Gastroesophageal sphincter (tissue), 4 donors: ENCODE measurements at regions not wholly inside any gene's neighbourhood (a gene's known extent, or its start where the extent isn't known, plus 50 kb on each side); places are given as distances from the start of the nearest gene placed in this dataset.

ENCODE experiments used
- ATAC-seq: fragments of 150-250 bp; one replicate; pipeline ENCODE4 v1.9.1; 2016; ENCODE audit warnings: mild to moderate bottlenecking, moderate library complexity
- H3K27ac ChIP-seq, 4 donors: fragments of 200-600 bp; sonication (generic) in 3 of 4; 1 replicate in 3 of 4; 2 replicates in 1 of 4; pipeline ENCODE4 v1.5.1; 2016 to 2019
- H3K27me3 ChIP-seq: fragments of 200-600 bp; sonication (generic); one replicate; pipeline ENCODE4 v1.5.1; 2019
- H3K36me3 ChIP-seq, 2 donors: fragments of 200-600 bp; sonication (generic); one replicate each; pipeline ENCODE4 v1.5.1; 2019; ENCODE audit warnings: control low read depth in 1 of 2
- H3K4me1 ChIP-seq, 3 donors: fragments of 200-600 bp; sonication (generic); 1 replicate in 2 of 3; 2 replicates in 1 of 3; pipeline ENCODE4 v1.5.1; 2016 to 2019; ENCODE audit warnings: control low read depth in 2 of 3
- H3K4me3 ChIP-seq, 2 donors: fragments of 200-600 bp; sonication (generic); one replicate each; pipeline ENCODE4 v1.5.1; 2019; ENCODE audit warnings: mild to moderate bottlenecking in 1 of 2, moderate library complexity in 1 of 2
- H3K9me3 ChIP-seq, 3 donors: fragments of 200-600 bp; sonication (generic); one replicate each; pipeline ENCODE4 v1.5.1; 2017 to 2019; ENCODE audit warnings: control low read depth in 2 of 3
- EP300 ChIP-seq: sonication (generic); formaldehyde crosslinking; IDR thresholded peaks from one replicate; pipeline ENCODE4 v1.6.1; 2017; ENCODE audit warnings: antibody characterized with exemption, mild to moderate bottlenecking
- POLR2A ChIP-seq, 2 donors: fragments of 450-650 bp; IDR thresholded peaks; one replicate each; pipeline ENCODE4 v1.6.1; 2017; ENCODE audit warnings: antibody characterized with exemption in 2 of 2, mild to moderate bottlenecking in 2 of 2, moderate library complexity in 1 of 2
- POLR2AphosphoS5 ChIP-seq: sonication (generic); formaldehyde crosslinking; IDR thresholded peaks from one replicate; pipeline ENCODE4 v1.6.1; 2017; ENCODE audit warnings: antibody characterized with exemption
- WGBS, 2 donors: methylation state at CpG; one replicate each; pipeline ENCODE4 v1.1.5; 2018; ENCODE audit warnings: low coverage in 1 of 2; 5-methylcytosine and 5-hydroxymethylcytosine counted together
- TF ChIP-seq, protein P1 (sequence below), 4 experiments: fragments of 200-600 bp in 2 of 4; fragments of 450-650 bp in 2 of 4; sonication (generic) in 1 of 4; IDR thresholded peaks; one replicate each; pipeline ENCODE4 v1.5.1; 2017 to 2019; ENCODE audit warnings: antibody characterized with exemption in 4 of 4, mild to moderate bottlenecking in 2 of 4, moderate library complexity in 2 of 4

DNA sequence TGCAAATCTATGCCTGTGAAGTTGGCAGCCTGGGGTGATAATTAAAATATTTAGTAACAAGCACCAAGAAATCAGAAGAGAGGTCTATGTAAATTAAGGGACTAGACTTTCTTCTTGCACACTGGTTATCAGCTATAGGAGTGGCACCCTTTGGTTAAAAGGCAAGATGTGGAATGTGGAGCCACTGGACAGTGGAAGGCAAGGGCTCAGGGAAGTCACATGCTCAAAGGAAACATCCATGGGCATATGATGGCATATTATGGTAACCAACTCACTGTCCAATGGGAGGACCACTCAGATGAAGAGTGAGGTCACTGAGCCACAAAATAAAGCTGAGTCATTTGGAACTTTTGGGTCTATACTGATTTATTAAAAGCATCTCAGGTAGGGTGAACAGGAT, 165.6 kb upstream of the PRICKLE2 start:
- no peaks in the 10 kb centered on the region for H3K4me1 ChIP-seq
- no peak overlapping the region for H3K4me3 ChIP-seq
- ATAC-seq = no peak
- no peaks in the 10 kb centered on the region for H3K9me3 ChIP-seq
- no peak overlapping the region for H3K27ac ChIP-seq
- no peaks in the 10 kb centered on the region for H3K27me3 ChIP-seq
- TF ChIP-seq EP300 = no peak
- H3K36me3 ChIP-seq = no peaks in the 10 kb centered on the region

DNA sequence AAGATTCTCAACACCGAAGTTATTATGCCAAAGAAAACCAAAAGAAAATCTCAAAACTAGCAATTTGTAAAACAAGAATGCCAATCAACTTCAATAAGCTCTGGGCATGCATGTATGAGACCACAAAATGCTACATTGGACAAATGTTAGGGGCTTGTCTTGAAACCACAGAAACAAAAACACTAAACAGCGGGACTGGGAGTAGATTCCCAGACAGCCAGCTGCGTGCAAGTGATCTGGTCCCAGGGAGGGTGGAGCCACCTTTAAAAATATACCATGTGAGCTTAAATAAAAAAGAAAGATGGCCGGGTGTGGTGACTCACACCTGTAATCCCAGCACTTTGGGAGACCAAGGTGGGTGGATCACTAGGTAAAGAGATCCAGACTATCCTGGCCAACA, 163.6 kb upstream of the PRICKLE2 start:
- Histone ChIP-seq H3K27me3 (no peaks in the 10 kb centered on the region), H3K4me1 (no peaks in the 10 kb centered on the region), H3K27ac (no peak overlapping the region), H3K4me3 (no peak overlapping the region), H3K36me3 (no peaks in the 10 kb centered on the region), H3K9me3 (no peaks in the 10 kb centered on the region)
- no peak for ATAC-seq
- TF ChIP-seq, protein P1, sequence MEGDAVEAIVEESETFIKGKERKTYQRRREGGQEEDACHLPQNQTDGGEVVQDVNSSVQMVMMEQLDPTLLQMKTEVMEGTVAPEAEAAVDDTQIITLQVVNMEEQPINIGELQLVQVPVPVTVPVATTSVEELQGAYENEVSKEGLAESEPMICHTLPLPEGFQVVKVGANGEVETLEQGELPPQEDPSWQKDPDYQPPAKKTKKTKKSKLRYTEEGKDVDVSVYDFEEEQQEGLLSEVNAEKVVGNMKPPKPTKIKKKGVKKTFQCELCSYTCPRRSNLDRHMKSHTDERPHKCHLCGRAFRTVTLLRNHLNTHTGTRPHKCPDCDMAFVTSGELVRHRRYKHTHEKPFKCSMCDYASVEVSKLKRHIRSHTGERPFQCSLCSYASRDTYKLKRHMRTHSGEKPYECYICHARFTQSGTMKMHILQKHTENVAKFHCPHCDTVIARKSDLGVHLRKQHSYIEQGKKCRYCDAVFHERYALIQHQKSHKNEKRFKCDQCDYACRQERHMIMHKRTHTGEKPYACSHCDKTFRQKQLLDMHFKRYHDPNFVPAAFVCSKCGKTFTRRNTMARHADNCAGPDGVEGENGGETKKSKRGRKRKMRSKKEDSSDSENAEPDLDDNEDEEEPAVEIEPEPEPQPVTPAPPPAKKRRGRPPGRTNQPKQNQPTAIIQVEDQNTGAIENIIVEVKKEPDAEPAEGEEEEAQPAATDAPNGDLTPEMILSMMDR (IDR thresholded peaks at IDR 0.05) = no peak
- TF ChIP-seq POLR2A (IDR thresholded peaks at IDR 0.05) (no peak), POLR2AphosphoS5 (no peak), EP300 (no peak)
- WGBS, 2 donors = 80 to 84% methylated on average over 3 to 4 of the region's 4 CpGs

DNA sequence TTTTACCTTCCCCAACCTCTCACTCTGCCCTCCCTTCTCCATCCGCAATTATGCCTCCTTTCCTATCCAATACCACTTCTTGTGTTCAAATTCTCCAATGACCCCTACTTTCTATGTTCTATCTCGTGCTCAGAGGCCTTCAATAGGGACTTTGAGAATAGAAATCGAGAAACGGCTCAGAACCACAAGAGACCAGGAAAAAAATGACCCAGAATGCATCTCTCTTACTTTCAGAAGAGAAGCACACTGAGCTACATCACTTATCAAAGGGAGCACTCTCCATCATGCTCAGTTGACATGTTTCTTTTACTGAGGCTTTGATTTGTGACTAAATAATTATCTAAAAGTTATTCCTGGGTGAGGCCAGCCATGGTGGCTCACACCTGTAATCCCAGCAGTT, 162.4 kb upstream of the PRICKLE2 start:
- no peak overlapping the region for H3K27ac ChIP-seq
- H3K36me3 ChIP-seq = no peaks in the 10 kb centered on the region
- H3K27me3 ChIP-seq = no peaks in the 10 kb centered on the region
- H3K4me1 ChIP-seq = no peaks in the 10 kb centered on the region
- ATAC-seq = no peak
- no peak overlapping the region for H3K4me3 ChIP-seq
- TF ChIP-seq, protein P1 (IDR thresholded peaks at IDR 0.05) = no peak
- no peak for TF ChIP-seq POLR2AphosphoS5
- no peak for TF ChIP-seq POLR2A (IDR thresholded peaks at IDR 0.05)
- no peak for TF ChIP-seq EP300
- H3K9me3 ChIP-seq = no peaks in the 10 kb centered on the region
- 85 to 87% methylated on average over 4 of the region's 4 CpGs for WGBS, 2 donors

DNA sequence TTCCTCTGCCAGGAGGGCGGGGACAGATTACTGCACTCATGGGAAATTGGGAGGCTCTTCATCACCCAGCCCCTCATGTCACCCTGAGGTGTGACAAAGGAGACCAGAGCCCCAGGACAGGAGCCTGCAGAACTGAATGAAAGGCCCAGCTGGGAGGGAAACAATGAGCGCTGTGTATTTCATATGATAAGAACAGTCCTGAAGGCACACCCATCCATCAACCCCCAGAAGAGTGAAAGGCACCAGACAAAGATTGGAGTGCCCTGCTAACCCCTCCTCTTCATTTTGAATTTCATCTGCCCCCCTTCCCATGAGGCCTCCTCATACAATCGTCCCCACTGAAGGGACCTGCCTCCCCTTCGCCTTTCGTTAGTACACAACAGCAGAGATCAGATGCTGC, 160.0 kb upstream of the PRICKLE2 start:
- TF ChIP-seq, protein P1 (IDR thresholded peaks at IDR 0.05) = no peak
- TF ChIP-seq POLR2A (IDR thresholded peaks at IDR 0.05) (no peak), POLR2AphosphoS5 (no peak), EP300 (no peak)
- 80 to 85% methylated on average over 5 of the region's 5 CpGs for WGBS, 2 donors
- no peaks in the 10 kb centered on the region for H3K36me3 ChIP-seq
- no peak overlapping the region for H3K4me3 ChIP-seq
- H3K4me1 ChIP-seq = no peaks in the 10 kb centered on the region
- H3K9me3 ChIP-seq = no peaks in the 10 kb centered on the region
- H3K27me3 ChIP-seq = no peaks in the 10 kb centered on the region
- ATAC-seq = no peak
- no peak overlapping the region for H3K27ac ChIP-seq

DNA sequence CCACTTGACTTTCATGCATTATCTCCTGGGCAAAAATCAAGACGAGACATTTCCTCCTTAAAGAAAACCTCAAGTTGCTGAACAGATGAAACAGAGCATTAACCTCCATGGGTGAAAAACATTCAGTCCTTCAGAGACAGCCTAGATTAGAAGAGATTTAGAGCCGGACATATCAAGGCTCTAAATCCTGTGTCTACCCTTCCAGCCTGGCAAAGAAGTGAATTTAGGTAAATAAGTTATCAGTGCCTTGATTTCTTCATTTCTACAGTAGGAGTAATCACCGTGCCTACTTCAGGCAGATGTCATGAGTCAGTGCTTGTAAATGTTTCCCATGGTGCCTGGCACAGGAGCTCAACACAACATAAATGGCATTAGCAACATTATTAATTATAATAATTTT, 159.3 kb upstream of the PRICKLE2 start:
- Histone ChIP-seq H3K4me3 (no peak overlapping the region), H3K4me1 (no peaks in the 10 kb centered on the region), H3K27me3 (no peaks in the 10 kb centered on the region), H3K27ac (no peak overlapping the region), H3K9me3 (no peaks in the 10 kb centered on the region), H3K36me3 (no peaks in the 10 kb centered on the region)
- no peak for ATAC-seq
- TF ChIP-seq POLR2AphosphoS5 (no peak), EP300 (no peak), POLR2A (IDR thresholded peaks at IDR 0.05) (no peak)
- TF ChIP-seq, protein P1 (IDR thresholded peaks at IDR 0.05) = no peak
- 66 to 80% methylated on average over 3 of the region's 3 CpGs for WGBS, 2 donors

DNA sequence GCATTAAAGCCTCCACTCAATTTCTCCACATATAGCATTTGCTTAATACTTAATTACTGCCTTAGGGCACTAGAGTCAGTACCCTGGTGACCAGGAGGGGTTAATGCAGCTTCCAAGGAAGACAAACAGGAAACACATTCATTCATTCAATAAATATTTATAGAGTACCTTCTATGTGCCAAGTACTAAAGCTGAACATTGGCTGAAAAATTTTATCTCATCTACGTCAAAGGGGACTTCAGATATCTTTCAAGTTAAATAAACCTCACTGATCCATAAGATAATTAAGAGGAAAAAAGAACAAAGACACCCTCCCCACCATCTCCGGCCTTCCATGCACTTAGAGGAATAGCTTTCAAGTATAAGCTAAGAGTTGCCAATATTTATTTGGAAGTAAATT, 156.9 kb upstream of the PRICKLE2 start:
- no peaks in the 10 kb centered on the region for H3K4me1 ChIP-seq
- H3K36me3 ChIP-seq = no peaks in the 10 kb centered on the region
- H3K4me3 ChIP-seq = no peak overlapping the region
- TF ChIP-seq EP300 (no peak), POLR2AphosphoS5 (no peak), POLR2A (IDR thresholded peaks at IDR 0.05) (no peak)
- TF ChIP-seq, protein P1 (IDR thresholded peaks at IDR 0.05) = no peak
- H3K27ac ChIP-seq = no peak overlapping the region
- no peaks in the 10 kb centered on the region for H3K27me3 ChIP-seq
- WGBS, 2 donors = 29 to 100% methylated on average over 1 to 2 of the region's 2 CpGs
- H3K9me3 ChIP-seq = no peaks in the 10 kb centered on the region
- no peak for ATAC-seq
